HG03175 (cell line): ENCODE measurements at regions not wholly inside any gene's neighbourhood (a gene's known extent, or its start where the extent isn't known, plus 50 kb on each side); places are given as distances from the start of the nearest gene placed in this dataset.
"Not testable (repeated sequence)": the region's sequence is repeated elsewhere in the genome, so short reads cannot be mapped to it uniquely, and the experiment has no call there.

Source experiments
- ATAC-seq: cut with Tn5 transposase; IDR thresholded peaks from one replicate; pipeline ENCODE4 v1.9.1; 2021; ENCODE audit warnings: mild to moderate bottlenecking, moderate library complexity; ENCODE audit not compliant: unreplicated experiment

DNA sequence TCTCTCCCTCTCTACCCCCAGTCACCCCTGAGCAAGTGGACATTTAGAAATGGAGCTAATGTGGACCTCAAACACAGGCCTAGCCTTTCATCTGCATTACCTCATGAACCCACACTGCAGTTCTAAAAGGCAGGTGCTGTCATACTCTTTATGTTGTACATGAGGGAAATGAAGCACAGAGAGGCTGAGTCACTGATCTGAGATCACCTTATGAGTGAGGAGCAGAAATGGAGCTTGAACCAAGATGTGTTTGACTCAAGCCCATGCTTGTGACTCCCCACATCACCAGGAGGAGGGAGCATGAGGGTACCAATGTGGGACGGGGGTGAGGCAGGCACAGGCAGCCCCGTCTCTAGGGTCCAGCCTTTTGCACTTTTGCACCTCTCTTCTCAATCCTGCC is 702.8 kb downstream of the PTPRU start:
- ATAC-seq, result no peak

DNA sequence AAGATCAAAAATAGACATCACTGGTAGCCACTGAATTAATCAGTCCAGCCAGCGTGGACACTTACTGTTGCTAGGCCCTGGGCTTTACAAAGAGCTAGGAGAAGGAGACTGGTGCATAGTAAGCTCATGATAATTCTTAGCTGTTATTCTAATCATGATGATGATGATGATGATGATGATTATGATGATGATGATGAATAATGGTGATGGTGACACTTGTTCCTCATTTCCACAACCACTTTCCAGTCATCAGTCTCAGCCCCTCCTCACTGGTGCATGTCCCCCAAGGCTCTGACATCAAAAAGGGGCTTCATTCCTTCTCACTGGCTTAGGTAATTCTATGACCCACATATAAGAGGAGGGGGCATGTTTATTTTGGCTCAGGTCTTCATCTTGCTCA is 701.0 kb downstream of the PTPRU start:
- ATAC-seq, result no peak

GRCh38 chr1:29936031-29936544 is 699.8 kb downstream of the PTPRU start:
- no peak for ATAC-seq

- ATAC-seq, result no peak
Observed at GRCh38 chr1:29934255-29934772, 698.0 kb downstream of the PTPRU start.

- ATAC-seq, result no peak
Observed at GRCh38 chr1:29933067-29933466, 696.7 kb downstream of the PTPRU start.

DNA sequence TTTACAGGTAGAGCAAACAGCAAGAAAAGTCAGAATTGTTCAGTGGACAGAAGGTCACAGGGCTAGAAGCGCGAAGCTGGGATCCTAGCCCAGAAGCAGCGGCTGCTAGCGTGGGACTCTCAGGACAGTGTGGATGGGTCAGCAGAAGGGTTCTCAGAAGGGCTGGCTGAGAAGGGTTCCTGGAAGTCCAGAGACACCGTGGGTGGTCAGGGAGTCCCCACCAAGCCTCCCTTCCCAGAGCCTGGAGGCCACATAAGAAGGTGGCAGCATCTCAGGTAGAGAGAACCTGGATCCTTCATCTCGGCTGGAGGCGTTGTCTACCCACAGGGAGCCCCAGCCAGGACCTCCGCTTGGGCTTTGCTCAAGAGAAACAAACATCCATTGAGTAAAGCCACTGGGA is 696.3 kb downstream of the PTPRU start:
- no peak for ATAC-seq

GRCh38 chr1:29931477-29932175 is 695.3 kb downstream of the PTPRU start:
- no peak for ATAC-seq

DNA sequence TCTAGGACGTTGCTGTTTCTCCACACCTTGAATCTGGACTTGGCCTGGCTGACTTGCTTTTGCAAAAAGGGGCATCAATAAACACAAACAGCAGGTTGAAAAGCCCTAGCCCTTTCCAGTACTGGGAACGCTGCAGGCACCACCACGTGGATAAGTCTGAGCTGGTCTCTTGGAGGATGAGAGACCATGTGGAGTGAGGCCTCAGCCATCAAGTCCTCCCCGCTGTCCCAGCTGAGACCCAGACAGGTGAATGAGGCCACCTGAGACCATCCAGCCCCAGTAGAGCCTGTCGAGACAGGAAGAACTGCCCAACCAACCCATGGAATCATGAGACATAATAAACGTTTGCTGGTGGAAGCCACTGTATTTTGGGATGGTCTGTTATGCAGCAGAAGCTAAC is 688.7 kb downstream of the PTPRU start:
- ATAC-seq, result no peak

DNA sequence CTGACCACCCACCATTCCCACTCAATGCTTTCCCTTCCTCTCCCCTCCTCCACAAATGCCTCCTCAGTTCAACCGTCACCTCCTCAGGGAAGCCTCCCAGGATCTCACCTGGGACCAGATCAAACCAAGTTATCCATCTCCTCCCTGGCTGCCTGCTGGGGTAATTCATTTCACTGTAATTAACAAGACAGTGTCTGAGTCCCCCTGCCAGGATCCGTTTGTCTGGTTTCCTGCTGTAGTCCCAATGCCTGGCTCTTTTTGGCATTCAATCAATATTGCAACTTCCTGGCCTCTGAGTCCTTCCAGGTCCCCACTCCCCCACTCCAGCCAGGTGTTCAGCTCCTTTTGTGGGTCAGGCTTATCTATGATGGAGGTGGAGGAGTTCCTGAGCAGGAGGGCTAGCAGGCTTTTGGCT is 687.7 kb downstream of the PTPRU start:
- ATAC-seq, result no peak

DNA sequence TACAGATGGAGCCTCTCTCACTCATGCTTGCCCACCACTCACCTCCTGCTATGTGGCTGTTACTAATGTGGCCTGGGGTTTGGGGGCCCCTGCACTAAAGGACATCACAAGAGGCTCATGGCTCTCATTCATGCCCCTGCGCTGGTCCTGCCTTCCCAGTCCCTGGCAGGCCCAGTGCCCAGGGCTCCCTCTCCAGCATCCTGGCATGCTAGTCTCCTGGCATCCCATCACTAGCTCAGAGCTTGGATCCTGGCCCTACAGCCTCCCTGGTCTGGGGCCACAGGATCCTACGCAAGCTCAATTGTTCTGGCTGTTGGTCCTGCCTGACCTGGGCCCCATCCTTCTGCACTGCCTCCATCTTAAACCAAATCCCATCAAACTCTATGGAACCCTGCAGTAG is 685.4 kb downstream of the PTPRU start:
- no peak for ATAC-seq

GRCh38 chr1:29920784-29921183 is 684.5 kb downstream of the PTPRU start:
- ATAC-seq, result no peak

DNA sequence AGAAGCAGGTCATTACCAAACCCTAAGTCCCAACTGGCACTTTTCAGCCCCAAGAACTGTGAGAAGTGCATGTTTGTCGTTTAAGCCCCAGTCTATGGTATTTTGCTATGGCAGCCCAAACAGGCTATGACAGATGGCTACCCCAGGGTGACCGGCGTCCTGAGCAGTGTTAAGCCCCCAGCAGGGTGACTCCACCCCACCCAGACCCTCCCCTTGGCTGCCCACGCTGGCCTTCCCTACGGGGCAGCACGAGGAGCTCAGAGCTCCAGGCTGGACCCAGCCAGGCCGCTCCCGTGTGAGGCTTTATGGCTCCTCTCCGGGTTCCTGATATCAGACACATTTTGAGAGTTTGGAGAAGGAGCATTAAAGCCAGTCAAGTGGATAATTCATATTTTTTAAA is 684.0 kb downstream of the PTPRU start:
- ATAC-seq, result no peak

DNA sequence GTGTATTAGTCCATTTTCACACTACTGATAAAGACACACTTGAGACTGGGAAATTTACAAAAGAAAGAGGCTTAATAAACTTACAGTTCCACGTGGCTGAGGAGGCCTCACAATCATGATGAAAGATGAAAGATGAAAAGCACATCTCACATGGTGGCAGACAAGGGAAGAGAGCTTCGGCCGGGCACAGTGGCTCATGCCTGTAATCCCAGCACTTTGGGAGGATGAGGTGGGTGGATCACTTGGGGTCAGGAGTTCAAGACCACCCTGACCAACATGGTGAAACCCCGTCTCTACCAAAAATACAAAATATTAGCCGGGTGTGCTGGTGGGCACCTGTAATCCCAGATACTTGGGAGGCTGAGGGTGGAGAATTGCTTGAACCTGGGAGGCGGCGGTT is 682.7 kb downstream of the PTPRU start:
- not testable (repeated sequence) for ATAC-seq

DNA sequence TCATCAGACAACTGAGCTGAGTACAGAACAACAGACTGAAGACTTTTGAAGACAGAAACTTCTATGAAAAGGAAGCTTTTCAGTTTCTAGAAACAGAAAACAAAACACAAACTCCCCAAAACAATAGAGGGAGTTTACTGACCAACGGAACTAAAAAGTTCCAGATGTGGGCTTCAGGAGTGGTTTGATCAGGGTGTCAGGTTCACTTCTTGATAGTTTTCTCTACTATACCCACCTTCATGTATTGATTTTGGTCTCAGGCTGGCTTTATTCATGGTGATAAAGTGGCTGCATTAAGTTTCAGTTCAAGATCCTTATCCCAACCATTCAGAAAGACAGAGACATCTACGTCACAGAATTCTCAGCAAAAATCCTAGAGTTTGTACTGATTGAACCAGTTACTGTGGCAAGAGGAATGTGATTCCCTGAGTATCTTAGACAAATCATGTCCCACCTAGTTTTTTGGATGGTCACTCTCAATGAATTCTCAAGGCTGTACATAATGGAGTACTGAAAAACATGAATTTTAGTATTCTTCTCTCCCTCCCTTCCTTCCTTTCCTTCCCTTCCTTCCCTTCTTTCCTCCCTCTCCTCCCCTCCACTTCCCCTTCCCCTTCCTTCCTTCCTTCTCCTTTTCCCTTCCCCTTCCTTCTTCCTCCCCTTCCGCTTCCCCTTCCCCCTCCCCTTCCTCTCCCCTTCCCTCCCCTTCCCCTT is 680.5 kb downstream of the PTPRU start:
- ATAC-seq, result no peak

DNA sequence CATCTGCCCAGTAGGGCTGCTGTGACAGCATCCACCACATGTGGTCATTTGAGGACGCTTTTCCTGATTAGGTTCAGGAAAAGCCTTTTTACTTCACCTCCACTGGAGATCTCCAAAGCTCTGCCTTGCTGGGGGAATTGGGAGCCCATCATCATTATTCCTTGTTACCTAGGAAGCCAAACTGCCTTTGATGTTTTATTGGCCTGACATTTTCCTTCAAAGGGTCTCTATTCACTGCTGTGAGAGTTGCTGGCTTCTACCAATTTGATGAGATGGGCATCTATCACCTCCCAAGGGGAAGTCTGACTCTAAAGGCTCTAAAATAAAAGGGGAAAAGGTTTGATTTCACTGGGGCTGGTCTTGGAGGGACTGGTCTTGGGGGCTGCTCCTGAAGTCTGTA is 678.6 kb downstream of the PTPRU start:
- no peak for ATAC-seq

GRCh38 chr1:29912425-29912824 is 676.1 kb downstream of the PTPRU start:
- no peak for ATAC-seq

- no peak for ATAC-seq
Observed at GRCh38 chr1:29909962-29910361, 673.6 kb downstream of the PTPRU start.

GRCh38 chr1:29907596-29907995 is 671.3 kb downstream of the PTPRU start:
- ATAC-seq, result no peak

DNA sequence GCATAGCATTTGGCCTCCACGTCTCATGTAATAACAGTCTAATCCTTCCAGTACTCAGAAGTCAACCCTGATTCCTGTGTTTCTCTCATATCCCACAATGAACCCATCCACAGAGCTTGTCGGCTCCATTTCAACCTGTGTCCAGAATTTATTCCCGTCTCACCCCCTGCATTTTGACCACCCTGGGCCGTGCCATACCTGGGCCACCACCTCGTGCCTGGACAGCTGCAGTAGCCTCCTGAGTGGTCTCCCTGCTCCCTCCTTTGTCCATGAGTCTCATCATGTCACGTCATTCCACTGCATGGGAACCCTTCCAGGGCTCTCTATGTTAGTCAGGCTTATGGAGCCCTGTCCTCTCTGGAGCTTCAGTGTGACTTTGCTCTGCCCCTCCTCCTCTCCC is 670.6 kb downstream of the PTPRU start:
- no peak for ATAC-seq

- ATAC-seq, result no peak
Observed at GRCh38 chr1:29903548-29904166, 667.3 kb downstream of the PTPRU start.

DNA sequence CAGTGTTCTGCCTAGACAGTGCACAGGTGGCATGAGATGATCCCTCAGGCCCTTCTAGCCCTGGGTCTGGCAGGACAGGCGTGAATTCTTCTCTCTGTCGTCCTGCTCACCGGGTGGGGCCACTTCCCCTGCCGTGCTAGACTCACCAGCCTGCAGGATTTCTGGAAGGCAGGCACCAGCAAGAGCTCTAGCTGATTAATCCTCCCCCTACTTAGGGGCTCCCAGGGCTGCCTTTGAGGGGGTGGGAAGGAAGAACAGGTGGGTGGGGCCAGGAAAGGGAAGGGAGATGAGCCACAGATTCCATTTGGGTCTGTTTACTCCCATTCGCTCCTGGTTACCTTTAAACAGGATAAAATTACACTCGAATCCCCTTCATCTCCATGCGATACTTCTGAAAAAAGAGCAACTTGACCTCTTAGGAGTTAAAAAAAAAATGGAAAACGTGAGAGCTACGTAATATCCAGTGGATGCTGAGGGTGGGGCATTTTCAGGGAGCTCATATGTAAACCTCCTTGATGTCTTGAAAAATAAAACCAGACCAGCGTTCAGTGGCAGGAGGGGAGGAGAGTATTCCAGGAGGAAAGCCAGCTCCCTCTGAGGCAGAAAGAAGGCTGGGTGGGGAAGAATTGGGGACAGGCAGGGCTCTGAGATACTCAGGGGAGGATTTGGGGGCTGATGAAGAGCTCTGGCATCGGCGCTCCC is 665.5 kb downstream of the PTPRU start:
- no peak for ATAC-seq
